HepG2 (cell line): ENCODE measurements at regions not wholly inside any gene's neighbourhood (a gene's known extent, or its start where the extent isn't known, plus 50 kb on each side); places are given as distances from the start of the nearest gene placed in this dataset.
A peak's percentile ranks its signal among the peaks of the same experiment; 100 is the strongest.

Experiments used
- ATAC-seq: fragments of 200-7000 bp; cut with Tn5 transposase; 3 replicates; pipeline ENCODE4 v1.9.1; 2020; ENCODE audit warnings: mild to moderate bottlenecking, moderate library complexity
- BruUV-seq: library from RNA; stranded (reverse); fragments of 400-500 nt; replicated peaks from 2 replicates; lab custom pipeline; 2021; lab: Mats Ljungman, UMichigan
- CTCF ChIA-PET: fragments of 300-600 bp; formaldehyde crosslinking; extraction: SDS; loops from one replicate; lab custom pipeline; 2021; ENCODE audit warnings: low total read pairs, inconsistent platforms, low intra/inter-chr PET ratio; lab: Yijun Ruan, JAX
- POLR2A ChIA-PET: fragments of 350-600 bp; sonication (Branson Sonifier 250); formaldehyde crosslinking; loops from one replicate; lab custom pipeline; 2020; ENCODE audit warnings: antibody characterized with exemption, inconsistent platforms; lab: Yijun Ruan, JAX
- DNase-seq: peaks from one replicate; pipeline ENCODE4 v3.0.0-alpha.2; 2015; ENCODE audit warnings: low spot score
- FAIRE-seq: peaks from 3 replicates; lab custom pipeline; 2011; peaks lifted over from hg19 to GRCh38; lab: Jason Lieb, UNC
- H2AFZ ChIP-seq: one replicate; pipeline ENCODE4 v1.6.1; 2011; ENCODE audit warnings: low read length, inconsistent platforms
- H3K27ac ChIP-seq: fragments of 300-600 bp; 3 replicates; pipeline ENCODE4 v1.8.0; 2011; ENCODE audit warnings: mixed run types, mild to moderate bottlenecking, mixed read lengths, low read length, inconsistent platforms; ENCODE audit not compliant: insufficient read depth; ENCODE audit errors: extremely low read length
- H3K27me3 ChIP-seq, 2 experiments: fragments of 200-600 bp in 1 of 2; 2 replicates in 1 of 2; 3 replicates in 1 of 2; pipeline versions ENCODE4 v1.6.0 to v1.8.0; 2011; ENCODE audit warnings: low read length in 2 of 2, mild to moderate bottlenecking in 2 of 2, moderate library complexity in 2 of 2, inconsistent platforms in 1 of 2; ENCODE audit not compliant: insufficient read depth in 2 of 2, control insufficient read depth in 1 of 2
- H3K36me3 ChIP-seq, 2 experiments: fragments of 200-600 bp in 1 of 2; replicated peaks in 1 of 2; 2 replicates in 1 of 2; 3 replicates in 1 of 2; pipeline versions ENCODE4 v1.5.1 to v1.8.0; 2011; ENCODE audit warnings: low read length in 2 of 2, inconsistent platforms in 1 of 2; ENCODE audit not compliant: insufficient read depth in 2 of 2, control insufficient read depth in 1 of 2
- H3K4me1 ChIP-seq: 2 replicates; pipeline ENCODE4 v1.5.1; 2012; ENCODE audit warnings: low read length, inconsistent platforms; ENCODE audit not compliant: insufficient read depth
- H3K4me2 ChIP-seq: 2 replicates; pipeline ENCODE4 v1.6.0; 2011; ENCODE audit warnings: low read depth, low read length, inconsistent platforms
- H3K4me3 ChIP-seq, 3 experiments: fragments of 200-600 bp in 1 of 3; sonication (generic), shearing (Covaris generic) in 1 of 3; replicated peaks in 1 of 3; 2 replicates each; pipeline ENCODE4 v1.5.1; 2011 to 2016; ENCODE audit warnings: low read length in 3 of 3, inconsistent platforms in 2 of 3, low read depth in 2 of 3, mild to moderate bottlenecking in 2 of 3, control low read depth in 1 of 3, mixed read lengths in 1 of 3; ENCODE audit not compliant: insufficient read depth in 1 of 3
- H3K79me2 ChIP-seq: one replicate; pipeline ENCODE4 v1.6.1; 2011; ENCODE audit warnings: low read length, inconsistent platforms; ENCODE audit not compliant: insufficient read depth
- H3K9ac ChIP-seq: 2 replicates; pipeline ENCODE4 v1.6.0; 2011; ENCODE audit warnings: mild to moderate bottlenecking, low read depth, low read length, inconsistent platforms; ENCODE audit not compliant: insufficient read depth
- H3K9me3 ChIP-seq: 2 replicates; pipeline ENCODE4 v1.5.1; 2012; ENCODE audit warnings: mild to moderate bottlenecking, low read length
- H4K20me1 ChIP-seq: 2 replicates; pipeline ENCODE4 v1.6.0; 2011; ENCODE audit warnings: inconsistent platforms, mild to moderate bottlenecking, low read length, moderate library complexity; ENCODE audit not compliant: insufficient read depth
- BCL6 ChIP-seq: IDR thresholded peaks from 2 replicates; pipeline ENCODE4 v1.6.1; 2016; ENCODE audit warnings: missing genetic modification reagents, missing compliant biosample characterization
- KIAA2018 ChIP-seq: sonication (generic); formaldehyde crosslinking; IDR thresholded peaks from 2 replicates; pipeline ENCODE4 v1.5.0; 2020; ENCODE audit warnings: mild to moderate bottlenecking, missing genetic modification reagents, borderline replicate concordance
- MED13 ChIP-seq: sonication (generic); formaldehyde crosslinking; IDR thresholded peaks from 2 replicates; pipeline ENCODE4 v1.5.0; 2020; ENCODE audit warnings: missing genetic modification reagents
- NFYC ChIP-seq: IDR thresholded peaks from 2 replicates; pipeline ENCODE4 v1.6.1; 2016; ENCODE audit warnings: missing genetic modification reagents, missing compliant biosample characterization
- RFX1 ChIP-seq: fragments of 450-650 bp; IDR thresholded peaks from 2 replicates; pipeline ENCODE4 v1.6.1; 2017
- ZNF160 ChIP-seq: sonication (generic); formaldehyde crosslinking; IDR thresholded peaks from 2 replicates; pipeline ENCODE4 v1.8.0; 2022; ENCODE audit warnings: mild to moderate bottlenecking, inconsistent platforms, missing genetic modification reagents
- ZNF407 ChIP-seq: sonication (generic); formaldehyde crosslinking; IDR thresholded peaks from one replicate; pipeline ENCODE4 v1.5.1; 2020; ENCODE audit warnings: mild to moderate bottlenecking, missing genetic modification reagents; ENCODE audit errors: not compliant biosample characterization
- ZNF644 ChIP-seq: IDR thresholded peaks from 2 replicates; pipeline ENCODE4 v1.6.1; 2016; ENCODE audit warnings: low read depth
- WGBS: methylation state at CpG from one replicate; pipeline ENCODE4 v1.1.6; 2017; ENCODE audit warnings: low lambda C conversion rate; 5-methylcytosine and 5-hydroxymethylcytosine counted together
- in situ Hi-C: cut with HindIII; loops from 2 replicates; pipeline ENCODE4 v1.10.0; 2017; ENCODE audit warnings: low pct_unique_long_range_greater_than_20kb; ENCODE audit not compliant: extremely low pct_ligation_motif_present
- intact Hi-C: fragments of 100-400 bp; cut with micrococcal nuclease; formaldehyde crosslinking; loops from one replicate; pipeline ENCODE4 v1.10.0; 2022; ENCODE audit not compliant: unreplicated experiment

DNA sequence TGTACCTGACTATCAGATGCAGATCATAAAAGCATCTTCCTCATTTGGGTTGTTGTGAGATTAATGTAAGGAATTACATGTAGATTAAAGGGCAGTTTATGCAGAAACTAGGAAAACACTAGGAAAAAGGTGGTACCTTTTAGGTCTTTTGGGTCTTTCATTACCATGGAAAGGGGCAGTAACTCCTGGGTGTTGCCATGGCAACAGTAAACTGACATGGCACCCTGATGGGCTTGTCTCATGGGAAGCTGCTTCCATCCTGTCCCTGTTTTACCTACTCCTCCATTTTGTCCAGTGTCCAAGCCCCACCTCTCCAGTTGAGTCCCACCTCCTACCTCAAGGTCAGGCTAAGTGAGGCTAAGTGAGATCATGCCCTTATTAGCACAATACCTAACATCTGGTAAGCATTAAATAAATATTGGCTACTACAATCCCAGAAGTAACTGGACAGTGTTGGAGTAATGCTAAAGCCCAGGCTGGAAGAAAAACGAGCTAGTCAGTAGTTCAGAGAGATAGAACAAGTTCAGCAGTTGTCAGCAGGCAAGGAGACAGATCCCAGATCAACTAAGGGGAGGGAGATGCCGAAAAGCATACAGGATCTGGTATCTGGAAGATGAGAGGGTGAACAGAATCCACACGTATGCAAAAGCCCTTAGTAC lies 240.0 kb upstream of the AUTS2 start:
- Histone ChIP-seq H3K4me3 (no peak overlapping the region), H3K9me3 (no peaks in the 10 kb centered on the region), H3K4me2 (no peak overlapping the region), H3K27me3 (no peaks in the 10 kb centered on the region), H2AFZ (no peak overlapping the region), H3K9ac (no peak overlapping the region), H3K27ac (no peak overlapping the region), H3K4me1 (no peaks in the 10 kb centered on the region), H4K20me1 (no peaks in the 10 kb centered on the region), H3K36me3 (no peaks in the 10 kb centered on the region), H3K79me2 (no peaks in the 10 kb centered on the region)
- BruUV-seq = no TSS peak
- ChIA-PET POLR2A (no interaction called here), CTCF (no interaction called here)
- DNase-seq (no peak), FAIRE-seq (no peak), ATAC-seq (no peak)
- 0% methylated on average over 3 of the region's 3 CpGs for WGBS
- in situ Hi-C loops (no loop called here), intact Hi-C loops (no loop called here)
- TF ChIP-seq RFX1 (peak; percentile 49; the same call in 1 of the 2 replicates), ZNF407 (CRISPR knock-in tag) (no peak), NFYC (CRISPR knock-in tag) (no peak), BCL6 (CRISPR knock-in tag) (no peak), KIAA2018 (CRISPR knock-in tag) (no peak), MED13 (no peak), ZNF160 (CRISPR knock-in tag) (no peak), ZNF644 (CRISPR knock-in tag) (no peak)
